SK-N-SH treated with all-trans-retinoic acid at 6 μM for 48 hours (cell line): ENCODE measurements at regions not wholly inside any gene's neighbourhood (a gene's known extent, or its start where the extent isn't known, plus 50 kb on each side); places are given as distances from the start of the nearest gene placed in this dataset.

Experiments used
- ATAC-seq: fragments of 200-7000 bp; cut with Tn5 transposase; 3 replicates; pipeline ENCODE4 v1.9.1; 2020; ENCODE audit warnings: mild to moderate bottlenecking, moderate library complexity
- BACH2 ChIP-seq: fragments of 250-450 bp; sonication (Bioruptor Pico); IDR thresholded peaks from 2 replicates; pipeline ENCODE4 v1.9.0; 2021; ENCODE audit warnings: mild to moderate bottlenecking, borderline replicate concordance
- CSDC2 ChIP-seq: fragments of 250-450 bp; sonication (Bioruptor Pico); IDR thresholded peaks from 2 replicates; pipeline ENCODE4 v1.5.0; 2020; ENCODE audit warnings: mild to moderate bottlenecking, moderate library complexity
- ESRRG ChIP-seq: fragments of 250-450 bp; sonication (Bioruptor Pico); IDR thresholded peaks from 2 replicates; pipeline ENCODE4 v1.6.1; 2021; ENCODE audit warnings: mild to moderate bottlenecking
- GLIS3 ChIP-seq: fragments of 250-450 bp; sonication (Bioruptor Pico); IDR thresholded peaks from 2 replicates; pipeline ENCODE4 v1.5.0; 2020; ENCODE audit warnings: mild to moderate bottlenecking, moderate library complexity
- ISL1 ChIP-seq: fragments of 250-450 bp; sonication (Bioruptor Pico); IDR thresholded peaks from 2 replicates; pipeline ENCODE4 v2.1.2; 2022; ENCODE audit warnings: mild to moderate bottlenecking, moderate library complexity
- OSR1 ChIP-seq: fragments of 250-450 bp; sonication (Bioruptor Pico); IDR thresholded peaks from 2 replicates; pipeline ENCODE4 v1.8.0; 2022; ENCODE audit warnings: moderate library complexity, mild to moderate bottlenecking, inconsistent platforms
- PATZ1 ChIP-seq: fragments of 250-450 bp; sonication (Bioruptor Pico); IDR thresholded peaks from 2 replicates; pipeline ENCODE4 v1.8.0; 2020; ENCODE audit warnings: mild to moderate bottlenecking, moderate library complexity, borderline replicate concordance
- POU6F1 ChIP-seq: fragments of 250-450 bp; sonication (Bioruptor Pico); IDR thresholded peaks from 2 replicates; pipeline ENCODE4 v1.8.0; 2021; ENCODE audit warnings: low read depth, mild to moderate bottlenecking, moderate library complexity, borderline replicate concordance
- PPARA ChIP-seq: fragments of 250-450 bp; sonication (Bioruptor Pico); IDR thresholded peaks from 2 replicates; pipeline ENCODE4 v1.5.0; 2020; ENCODE audit warnings: mild to moderate bottlenecking, borderline replicate concordance
- RARB ChIP-seq: fragments of 250-450 bp; sonication (Bioruptor Pico); IDR thresholded peaks from 2 replicates; pipeline ENCODE4 v1.8.0; 2021; ENCODE audit warnings: mild to moderate bottlenecking, moderate library complexity
- SNAI2 ChIP-seq: fragments of 250-450 bp; sonication (Bioruptor Pico); IDR thresholded peaks from 2 replicates; pipeline ENCODE4 v1.5.0; 2020; ENCODE audit warnings: mild to moderate bottlenecking, moderate library complexity
- TCF4 ChIP-seq: fragments of 250-450 bp; sonication (Bioruptor Pico); IDR thresholded peaks from 2 replicates; pipeline ENCODE4 v1.8.0; 2021; ENCODE audit warnings: mild to moderate bottlenecking, moderate library complexity, borderline replicate concordance
- TOX ChIP-seq: fragments of 250-450 bp; sonication (Bioruptor Pico); IDR thresholded peaks from 2 replicates; pipeline ENCODE4 v1.8.0; 2021; ENCODE audit warnings: mild to moderate bottlenecking, moderate library complexity, borderline replicate concordance
- ZFP30 ChIP-seq: fragments of 450-650 bp; formaldehyde crosslinking; IDR thresholded peaks from 2 replicates; pipeline ENCODE4 v1.5.0; 2022; ENCODE audit warnings: mild to moderate bottlenecking, moderate library complexity
- ZNF565 ChIP-seq: fragments of 450-650 bp; formaldehyde crosslinking; conservative IDR thresholded peaks from 2 replicates; pipeline ENCODE4 v1.5.0; 2020; ENCODE audit warnings: low read depth, mild to moderate bottlenecking, moderate library complexity
- ZNF70 ChIP-seq: fragments of 450-650 bp; formaldehyde crosslinking; IDR thresholded peaks from 2 replicates; pipeline ENCODE4 v1.5.0; 2020; ENCODE audit warnings: mild to moderate bottlenecking, moderate library complexity
- ZNF8 ChIP-seq: fragments of 450-650 bp; formaldehyde crosslinking; IDR thresholded peaks from 2 replicates; pipeline ENCODE4 v1.5.0; 2020; ENCODE audit warnings: mild to moderate bottlenecking, moderate library complexity
- TF ChIP-seq, protein P1 (sequence below): fragments of 250-450 bp; sonication (Bioruptor Pico); IDR thresholded peaks from 2 replicates; pipeline ENCODE4 v1.5.1; 2020; ENCODE audit warnings: low read depth, mild to moderate bottlenecking, moderate library complexity
- TF ChIP-seq, protein P2 (sequence below): fragments of 250-450 bp; sonication (Bioruptor Pico); IDR thresholded peaks from 2 replicates; pipeline ENCODE4 v1.5.1; 2021; ENCODE audit warnings: mild to moderate bottlenecking, moderate library complexity
- TF ChIP-seq, protein P3 (sequence below): fragments of 250-450 bp; sonication (Bioruptor Pico); IDR thresholded peaks from 2 replicates; pipeline ENCODE4 v1.5.0; 2020; ENCODE audit warnings: mild to moderate bottlenecking, moderate library complexity

DNA sequence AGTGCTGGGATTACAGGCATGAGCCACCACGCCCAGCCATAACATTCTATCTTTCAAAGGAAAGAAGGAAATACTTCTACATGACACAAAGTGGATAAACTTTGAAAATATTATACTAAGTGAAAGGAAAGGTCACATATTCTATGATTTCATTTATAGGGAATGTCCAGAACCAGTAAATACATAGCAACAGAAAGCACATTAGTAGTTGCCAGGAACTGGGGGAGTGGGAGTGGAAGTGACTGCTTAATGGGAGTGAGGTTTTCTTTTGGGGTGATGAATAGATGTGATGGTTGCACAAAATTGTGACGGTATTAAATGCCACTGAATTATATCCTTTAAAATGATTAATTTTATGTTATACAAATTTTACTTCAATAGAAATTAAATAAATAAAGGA lies 95.7 kb upstream of the IL15 start:
- ATAC-seq: no peak
- TF ChIP-seq OSR1 (CRISPR knock-in tag) (no peak), ISL1 (CRISPR knock-in tag) (no peak), RARB (CRISPR knock-in tag) (no peak)

- no peak for TF ChIP-seq ZNF565 (CRISPR knock-in tag)
- TF ChIP-seq ZFP30 (CRISPR knock-in tag): no peak
- TF ChIP-seq SNAI2: no peak
- no peak for ATAC-seq
These were observed 94.5 kb upstream of the IL15 start for GRCh38 chr4:141541851-141542250.

DNA sequence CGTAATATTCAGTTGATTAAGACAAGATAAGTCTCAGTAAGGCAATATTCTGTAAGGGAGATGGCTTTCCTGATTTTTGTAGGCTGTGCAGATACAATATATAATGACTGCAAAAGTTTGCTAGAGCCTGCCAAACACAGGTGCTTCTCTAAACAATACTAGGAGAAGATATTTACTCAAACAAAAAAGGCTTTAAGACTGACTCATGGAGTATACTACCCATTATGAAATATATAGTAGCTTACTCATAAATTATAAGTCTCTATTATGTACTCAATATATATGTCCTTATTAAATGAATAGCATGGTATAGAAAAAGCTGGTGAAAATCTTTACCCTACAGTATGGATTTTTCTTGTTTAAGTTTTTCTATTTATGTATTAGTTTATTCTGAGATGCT lies 93.2 kb upstream of the IL15 start:
- no peak for ATAC-seq
- no peak for TF ChIP-seq OSR1 (CRISPR knock-in tag)
- no peak for TF ChIP-seq ZNF565 (CRISPR knock-in tag)
- no peak for TF ChIP-seq GLIS3 (CRISPR knock-in tag)
- TF ChIP-seq RARB (CRISPR knock-in tag): no peak
- TF ChIP-seq ZNF8 (CRISPR knock-in tag): no peak

DNA sequence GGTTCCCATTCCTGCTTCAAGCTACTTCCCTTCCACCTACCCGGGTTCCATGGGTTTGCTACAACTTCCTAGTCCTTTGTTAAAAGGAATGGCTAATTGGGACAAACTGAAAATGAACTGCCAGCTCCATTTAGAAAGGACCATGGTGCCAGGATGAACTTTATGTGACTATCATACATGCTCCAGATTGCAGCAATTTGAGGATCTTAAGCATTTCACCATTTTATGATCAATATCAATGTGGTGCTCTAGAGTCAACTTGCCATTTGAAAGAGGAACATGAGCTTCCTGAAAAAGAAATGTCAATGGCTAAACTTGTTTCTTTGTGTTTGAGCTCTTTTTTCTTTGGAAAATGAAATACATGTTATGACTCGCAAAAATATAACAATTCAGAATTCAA lies 92.7 kb upstream of the IL15 start:
- no peak for TF ChIP-seq TOX (CRISPR knock-in tag)
- TF ChIP-seq PATZ1: no peak
- no peak for TF ChIP-seq OSR1 (CRISPR knock-in tag)
- TF ChIP-seq, protein P1, sequence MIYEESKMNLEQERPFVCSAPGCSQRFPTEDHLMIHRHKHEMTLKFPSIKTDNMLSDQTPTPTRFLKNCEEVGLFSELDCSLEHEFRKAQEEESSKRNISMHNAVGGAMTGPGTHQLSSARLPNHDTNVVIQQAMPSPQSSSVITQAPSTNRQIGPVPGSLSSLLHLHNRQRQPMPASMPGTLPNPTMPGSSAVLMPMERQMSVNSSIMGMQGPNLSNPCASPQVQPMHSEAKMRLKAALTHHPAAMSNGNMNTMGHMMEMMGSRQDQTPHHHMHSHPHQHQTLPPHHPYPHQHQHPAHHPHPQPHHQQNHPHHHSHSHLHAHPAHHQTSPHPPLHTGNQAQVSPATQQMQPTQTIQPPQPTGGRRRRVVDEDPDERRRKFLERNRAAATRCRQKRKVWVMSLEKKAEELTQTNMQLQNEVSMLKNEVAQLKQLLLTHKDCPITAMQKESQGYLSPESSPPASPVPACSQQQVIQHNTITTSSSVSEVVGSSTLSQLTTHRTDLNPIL: no peak
- no peak for TF ChIP-seq CSDC2 (CRISPR knock-in tag)
- TF ChIP-seq, protein P2, sequence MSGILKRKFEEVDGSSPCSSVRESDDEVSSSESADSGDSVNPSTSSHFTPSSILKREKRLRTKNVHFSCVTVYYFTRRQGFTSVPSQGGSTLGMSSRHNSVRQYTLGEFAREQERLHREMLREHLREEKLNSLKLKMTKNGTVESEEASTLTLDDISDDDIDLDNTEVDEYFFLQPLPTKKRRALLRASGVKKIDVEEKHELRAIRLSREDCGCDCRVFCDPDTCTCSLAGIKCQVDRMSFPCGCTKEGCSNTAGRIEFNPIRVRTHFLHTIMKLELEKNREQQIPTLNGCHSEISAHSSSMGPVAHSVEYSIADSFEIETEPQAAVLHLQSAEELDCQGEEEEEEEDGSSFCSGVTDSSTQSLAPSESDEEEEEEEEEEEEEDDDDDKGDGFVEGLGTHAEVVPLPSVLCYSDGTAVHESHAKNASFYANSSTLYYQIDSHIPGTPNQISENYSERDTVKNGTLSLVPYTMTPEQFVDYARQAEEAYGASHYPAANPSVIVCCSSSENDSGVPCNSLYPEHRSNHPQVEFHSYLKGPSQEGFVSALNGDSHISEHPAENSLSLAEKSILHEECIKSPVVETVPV: no peak
- TF ChIP-seq, protein P3, sequence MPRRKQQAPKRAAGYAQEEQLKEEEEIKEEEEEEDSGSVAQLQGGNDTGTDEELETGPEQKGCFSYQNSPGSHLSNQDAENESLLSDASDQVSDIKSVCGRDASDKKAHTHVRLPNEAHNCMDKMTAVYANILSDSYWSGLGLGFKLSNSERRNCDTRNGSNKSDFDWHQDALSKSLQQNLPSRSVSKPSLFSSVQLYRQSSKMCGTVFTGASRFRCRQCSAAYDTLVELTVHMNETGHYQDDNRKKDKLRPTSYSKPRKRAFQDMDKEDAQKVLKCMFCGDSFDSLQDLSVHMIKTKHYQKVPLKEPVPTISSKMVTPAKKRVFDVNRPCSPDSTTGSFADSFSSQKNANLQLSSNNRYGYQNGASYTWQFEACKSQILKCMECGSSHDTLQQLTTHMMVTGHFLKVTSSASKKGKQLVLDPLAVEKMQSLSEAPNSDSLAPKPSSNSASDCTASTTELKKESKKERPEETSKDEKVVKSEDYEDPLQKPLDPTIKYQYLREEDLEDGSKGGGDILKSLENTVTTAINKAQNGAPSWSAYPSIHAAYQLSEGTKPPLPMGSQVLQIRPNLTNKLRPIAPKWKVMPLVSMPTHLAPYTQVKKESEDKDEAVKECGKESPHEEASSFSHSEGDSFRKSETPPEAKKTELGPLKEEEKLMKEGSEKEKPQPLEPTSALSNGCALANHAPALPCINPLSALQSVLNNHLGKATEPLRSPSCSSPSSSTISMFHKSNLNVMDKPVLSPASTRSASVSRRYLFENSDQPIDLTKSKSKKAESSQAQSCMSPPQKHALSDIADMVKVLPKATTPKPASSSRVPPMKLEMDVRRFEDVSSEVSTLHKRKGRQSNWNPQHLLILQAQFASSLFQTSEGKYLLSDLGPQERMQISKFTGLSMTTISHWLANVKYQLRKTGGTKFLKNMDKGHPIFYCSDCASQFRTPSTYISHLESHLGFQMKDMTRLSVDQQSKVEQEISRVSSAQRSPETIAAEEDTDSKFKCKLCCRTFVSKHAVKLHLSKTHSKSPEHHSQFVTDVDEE (CRISPR knock-in tag): no peak
- no peak for TF ChIP-seq BACH2
- TF ChIP-seq PPARA (CRISPR knock-in tag): no peak
- TF ChIP-seq ISL1 (CRISPR knock-in tag): no peak
- no peak for TF ChIP-seq POU6F1 (CRISPR knock-in tag)
- TF ChIP-seq SNAI2: no peak
- TF ChIP-seq TCF4 (CRISPR knock-in tag): no peak
- TF ChIP-seq GLIS3 (CRISPR knock-in tag): no peak
- ATAC-seq: no peak

DNA sequence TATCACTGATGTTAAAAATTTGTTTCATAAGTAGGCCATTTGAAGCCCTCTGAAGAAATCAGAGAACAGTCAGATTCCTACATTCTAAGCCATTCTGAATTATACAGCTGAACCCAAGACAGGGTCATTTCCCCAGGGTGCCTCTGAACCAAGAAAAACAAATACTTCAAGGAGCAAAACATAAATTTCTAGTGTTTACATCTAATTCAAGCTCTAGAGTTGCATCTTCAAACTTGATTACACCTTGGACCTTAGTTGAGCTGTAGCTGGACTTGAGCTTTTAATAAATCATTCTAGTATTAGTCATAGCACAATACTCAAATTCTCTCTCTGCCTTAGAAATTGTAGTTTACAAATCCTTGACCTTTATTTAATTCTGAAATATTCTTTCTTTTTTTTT lies 87.6 kb upstream of the IL15 start:
- TF ChIP-seq ISL1 (CRISPR knock-in tag) (no peak), PPARA (CRISPR knock-in tag) (no peak), ESRRG (CRISPR knock-in tag) (no peak), ZNF70 (no peak), GLIS3 (CRISPR knock-in tag) (no peak), ZNF8 (CRISPR knock-in tag) (no peak), POU6F1 (CRISPR knock-in tag) (no peak), SNAI2 (no peak), OSR1 (CRISPR knock-in tag) (no peak), RARB (CRISPR knock-in tag) (no peak)
- TF ChIP-seq, protein P1: no peak
- TF ChIP-seq, protein P2: no peak
- no peak for ATAC-seq
